HG03469 (cell line): ENCODE measurements at regions not wholly inside any gene's neighbourhood (a gene's known extent, or its start where the extent isn't known, plus 50 kb on each side); places are given as distances from the start of the nearest gene placed in this dataset.
A peak's percentile ranks its signal among the peaks of the same experiment; 100 is the strongest.
"Not testable (repeated sequence)": the region's sequence is repeated elsewhere in the genome, so short reads cannot be mapped to it uniquely, and the experiment has no call there.

ENCODE experiments used
- ATAC-seq: cut with Tn5 transposase; IDR thresholded peaks from one replicate; pipeline ENCODE4 v1.9.1; 2021; ENCODE audit warnings: mild to moderate bottlenecking, moderate library complexity, moderate number of reproducible peaks; ENCODE audit not compliant: unreplicated experiment

GRCh38 chr4:107562316-107562715 lies 157.7 kb downstream of the PAPSS1 start:
- no peak for ATAC-seq

GRCh38 chr4:107561481-107561880 lies 158.6 kb downstream of the PAPSS1 start:
- ATAC-seq: no peak

GRCh38 chr4:107559653-107560052 lies 160.4 kb downstream of the PAPSS1 start:
- no peak for ATAC-seq

GRCh38 chr4:107552306-107552705 lies 167.7 kb downstream of the PAPSS1 start:
- no peak for ATAC-seq

- ATAC-seq: no peak
These were observed 171.7 kb downstream of the PAPSS1 start for GRCh38 chr4:107548211-107548905.

- no peak for ATAC-seq
These were observed 173.4 kb downstream of the PAPSS1 start for GRCh38 chr4:107546638-107547037.

- ATAC-seq: no peak
These were observed 178.5 kb downstream of the PAPSS1 start for GRCh38 chr4:107541511-107541910.

GRCh38 chr4:107531927-107532326 lies 188.1 kb downstream of the PAPSS1 start:
- no peak for ATAC-seq

GRCh38 chr4:107520368-107520767 lies 199.7 kb downstream of the PAPSS1 start:
- no peak for ATAC-seq

- ATAC-seq: no peak
These were observed 201.0 kb downstream of the PAPSS1 start for GRCh38 chr4:107519053-107519452.

- ATAC-seq: no peak
These were observed 202.0 kb downstream of the PAPSS1 start for GRCh38 chr4:107518076-107518475.

GRCh38 chr4:107512549-107512948 lies 207.5 kb downstream of the PAPSS1 start:
- no peak for ATAC-seq

- no peak for ATAC-seq
These were observed 210.4 kb downstream of the PAPSS1 start for GRCh38 chr4:107509615-107510014.

GRCh38 chr4:107500551-107500950 lies 219.5 kb downstream of the PAPSS1 start:
- no peak for ATAC-seq

- ATAC-seq: peak; percentile 65
These were observed 223.0 kb downstream of the PAPSS1 start for GRCh38 chr4:107497054-107497453.

GRCh38 chr4:107492566-107492965 lies 227.5 kb downstream of the PAPSS1 start:
- ATAC-seq: no peak

- no peak for ATAC-seq
These were observed 229.9 kb downstream of the PAPSS1 start for GRCh38 chr4:107490116-107490515.

- not testable (repeated sequence) for ATAC-seq
These were observed 236.4 kb downstream of the PAPSS1 start for GRCh38 chr4:107483621-107484020.

GRCh38 chr4:107482546-107482945 lies 237.5 kb downstream of the PAPSS1 start:
- no peak for ATAC-seq

GRCh38 chr4:107478327-107478980 lies 241.6 kb downstream of the PAPSS1 start:
- no peak for ATAC-seq

- ATAC-seq: no peak
These were observed 246.9 kb downstream of the PAPSS1 start for GRCh38 chr4:107473126-107473525.

- ATAC-seq: no peak
These were observed 247.6 kb downstream of the PAPSS1 start for GRCh38 chr4:107472265-107472948.
